Activated CD8-positive, alpha-beta memory T cell treated with anti-CD3 and anti-CD28 coated beads, Interleukin-2, amount 10 ng/mL, durations not matched to agents 7 days and 5 days (primary cell): ENCODE measurements at regions not wholly inside any gene's neighbourhood (a gene's known extent, or its start where the extent isn't known, plus 50 kb on each side); places are given as distances from the start of the nearest gene placed in this dataset.
A peak's percentile ranks its signal among the peaks of the same experiment; 100 is the strongest.

ENCODE experiments used
- ATAC-seq: fragments of 150-1000 bp; cut with Tn5 transposase; one replicate; pipeline ENCODE4 v1.10.0; 2021; ENCODE audit warnings: moderate library complexity
- CTCF ChIA-PET: fragments of 350-600 bp; sonication (Branson Sonifier 250); formaldehyde crosslinking; loops from one replicate; lab custom pipeline; 2021; ENCODE audit warnings: antibody characterized with exemption; lab: Charles Lee
- DNase-seq: peaks from one replicate; pipeline ENCODE4 v3.0.0-alpha.2; 2020
- H3K27ac Mint-ChIP-seq: one replicate; pipeline ENCODE4 v1.8.0; 2021; ENCODE audit warnings: mild to moderate bottlenecking, mixed read lengths
- H3K27me3 Mint-ChIP-seq: one replicate; pipeline ENCODE4 v1.8.0; 2021; ENCODE audit warnings: mixed read lengths
- H3K36me3 Mint-ChIP-seq: one replicate; pipeline ENCODE4 v1.8.0; 2021; ENCODE audit warnings: mild to moderate bottlenecking, mixed read lengths
- H3K4me1 Mint-ChIP-seq: one replicate; pipeline ENCODE4 v1.8.0; 2021; ENCODE audit warnings: mixed read lengths
- H3K4me3 Mint-ChIP-seq: one replicate; pipeline ENCODE4 v1.8.0; 2021; ENCODE audit warnings: mild to moderate bottlenecking, moderate library complexity, mixed read lengths
- H3K9me3 Mint-ChIP-seq: one replicate; pipeline ENCODE4 v1.8.0; 2022; ENCODE audit warnings: low read depth, mixed read lengths

GRCh38 chr1:171433451-171433850 lies 51.9 kb upstream of the PRRC2C start:
- ATAC-seq (no peak), DNase-seq (no peak)
- CTCF ChIA-PET: no interaction called here
- Mint-ChIP-seq H3K27ac (no peak overlapping the region), H3K27me3 (peaks cover 6% of the 10 kb centered on the region), H3K4me1 (peaks cover 9% of the 10 kb centered on the region), H3K9me3 (no peaks in the 10 kb centered on the region), H3K4me3 (no peak overlapping the region), H3K36me3 (no peaks in the 10 kb centered on the region)

GRCh38 chr1:171434717-171435346 lies 50.5 kb upstream of the PRRC2C start:
- Mint-ChIP-seq H3K9me3 (no peaks in the 10 kb centered on the region), H3K27me3 (peaks cover 3% of the 10 kb centered on the region), H3K4me1 (peaks cover 9% of the 10 kb centered on the region), H3K27ac (peak overlapping the region; percentile 22), H3K4me3 (no peak overlapping the region), H3K36me3 (no peaks in the 10 kb centered on the region)
- no peak for DNase-seq
- no peak for ATAC-seq
- CTCF ChIA-PET: no interaction called here
